Fibroblast of villous mesenchyme (primary cell): ENCODE measurements at regions not wholly inside any gene's neighbourhood (a gene's known extent, or its start where the extent isn't known, plus 50 kb on each side); places are given as distances from the start of the nearest gene placed in this dataset.

ENCODE experiments used
- DNase-seq: peaks from one replicate; pipeline ENCODE4 v3.0.0-alpha.2; 2010; ENCODE audit warnings: low read depth
- H3K4me3 ChIP-seq: 2 replicates; pipeline ENCODE4 v1.5.1; 2011; ENCODE audit warnings: low read depth, mild to moderate bottlenecking, low read length
- CTCF ChIP-seq: IDR thresholded peaks from 2 replicates; pipeline ENCODE4 v1.5.1; 2012; ENCODE audit warnings: low read depth, mild to moderate bottlenecking, low read length; ENCODE audit not compliant: insufficient read depth

GRCh38 chr19:5290336-5291262 is 50.0 kb downstream of the PTPRS start:
- DNase-seq, result no peak
- no peak overlapping the region for H3K4me3 ChIP-seq
- no peak for TF ChIP-seq CTCF

GRCh38 chr19:5289060-5289990 is 51.3 kb downstream of the PTPRS start:
- H3K4me3 ChIP-seq, result no peak overlapping the region
- DNase-seq, result no peak
- peak; percentile 2 for TF ChIP-seq CTCF

DNA sequence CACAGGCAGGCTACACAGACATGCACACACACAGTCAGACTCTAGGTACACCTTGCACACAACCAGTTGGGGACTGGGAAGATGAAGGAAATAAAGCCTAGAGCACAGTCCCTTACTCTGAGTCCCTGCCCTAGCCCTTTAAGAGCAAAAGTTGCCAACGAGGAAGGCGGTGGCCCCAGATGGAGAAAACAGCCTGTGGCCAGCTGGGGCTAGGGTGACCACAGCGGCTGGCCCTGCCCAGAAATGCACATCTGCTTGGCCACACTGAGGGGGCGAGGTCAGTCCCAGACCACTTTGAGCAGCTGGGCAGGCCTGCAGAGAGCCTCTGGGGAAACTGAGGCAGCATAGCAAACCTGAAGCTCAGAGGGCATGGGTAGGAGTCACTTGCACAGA is 52.3 kb downstream of the PTPRS start:
- H3K4me3 ChIP-seq, result no peak overlapping the region
- no peak for TF ChIP-seq CTCF
- DNase-seq, result no peak

DNA sequence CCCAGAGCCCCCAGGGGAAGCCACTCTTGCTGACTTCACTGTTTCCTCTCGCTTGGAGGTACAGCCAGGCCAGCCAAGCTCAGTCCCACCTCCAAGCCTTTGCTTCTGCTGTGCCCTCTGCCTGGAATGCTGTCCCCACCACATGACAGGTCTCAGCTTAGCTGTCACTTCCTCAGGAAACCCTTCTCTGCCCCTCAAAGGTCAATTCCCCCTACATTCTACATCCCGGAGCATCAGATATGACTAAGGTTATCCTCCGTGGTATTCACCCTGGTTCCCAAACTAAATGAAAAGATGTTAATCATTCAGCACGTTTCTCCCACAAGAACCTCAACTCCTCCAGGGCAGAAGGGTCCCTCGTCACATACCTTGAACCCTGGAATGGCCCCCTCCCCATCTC is 53.5 kb downstream of the PTPRS start:
- no peak for TF ChIP-seq CTCF
- H3K4me3 ChIP-seq, result no peak overlapping the region
- no peak for DNase-seq

GRCh38 chr19:5286465-5287029 is 54.1 kb downstream of the PTPRS start:
- no peak for DNase-seq
- TF ChIP-seq CTCF, result no peak
- H3K4me3 ChIP-seq, result no peak overlapping the region

DNA sequence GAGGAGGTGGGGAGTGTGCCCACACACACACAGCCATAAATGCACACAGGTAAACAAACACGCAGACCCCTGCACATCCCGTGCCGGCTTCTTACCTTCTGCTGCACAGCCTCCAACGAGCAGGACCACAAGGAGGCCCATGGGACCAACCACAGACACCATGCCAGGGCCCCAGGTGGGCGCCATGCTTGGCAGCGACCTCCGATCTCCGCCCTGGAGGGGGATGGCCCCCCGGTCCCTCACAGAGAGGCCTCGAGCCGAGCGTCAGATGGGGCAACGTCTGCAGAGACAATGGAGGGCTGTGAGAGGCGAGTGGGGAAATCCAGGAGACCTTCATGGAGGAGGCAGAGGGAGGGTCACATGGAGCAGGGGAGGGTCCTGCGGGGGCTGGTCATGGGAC is 54.7 kb downstream of the PTPRS start:
- no peak for DNase-seq
- no peak for TF ChIP-seq CTCF
- no peak overlapping the region for H3K4me3 ChIP-seq
